ENCODE measurements at regions not wholly inside any gene's neighbourhood (a gene's known extent, or its start where the extent isn't known, plus 50 kb on each side); places are given as distances from the start of the nearest gene placed in this dataset.

GRCh38 chr13:97136418-97136817 lies 85.7 kb upstream of the MBNL2 start:
- WGBS (ENCODE audit: extremely low coverage, insufficient read length, low lambda C conversion rate): no CpG with 5 or more reads among the region's 3 CpGs
- no peaks in the 10 kb centered on the region for H3K27me3 ChIP-seq (ENCODE audit: insufficient read depth, low read length)
- H3K27ac ChIP-seq (ENCODE audit: insufficient read length, low read depth, low read length): no peak overlapping the region
- no peak for TF ChIP-seq CTCF (conservative IDR thresholded peaks at IDR 0.05)
- H3K79me2 ChIP-seq (ENCODE audit: insufficient read depth, low read length): no peaks in the 10 kb centered on the region
- no peak overlapping the region for H4K5ac ChIP-seq (ENCODE audit: insufficient read length, low read depth, low read length)
- H2BK15ac ChIP-seq (ENCODE audit: low read depth, low read length): no peak overlapping the region
- H3K23ac ChIP-seq (ENCODE audit: insufficient read length, low read depth, low read length): no peak overlapping the region
- Mint-ChIP-seq H3K36me3 (ENCODE audit: insufficient read depth in 1 of 3, low read depth in 3 of 3) (no peaks in the 10 kb centered on the region), H3K27ac (no peak overlapping the region), H3K9me3 (no peaks in the 10 kb centered on the region), H3K27me3 (ENCODE audit: low read depth) (peaks cover 84% of the 10 kb centered on the region), H3K4me1 (peaks cover 5 to 10% of the 10 kb centered on the region in 2 experiments), H3K4me3 (no peak overlapping the region)
- no peaks in the 10 kb centered on the region for H3K79me1 ChIP-seq (ENCODE audit: insufficient read depth, low read depth, low read length, poor library complexity, severe bottlenecking)
- no peak overlapping the region for H3K14ac ChIP-seq (ENCODE audit: insufficient read depth, low read length)
- H3K23me2 ChIP-seq (ENCODE audit: insufficient read length, low read depth, low read length, poor library complexity, severe bottlenecking): no peaks in the 10 kb centered on the region
- peaks cover under 1% of the 10 kb centered on the region; the same call in 1 of the 2 replicates for H3K4me1 ChIP-seq (ENCODE audit: insufficient read depth, low read length)
- H3K4me2 ChIP-seq (ENCODE audit: insufficient read depth, insufficient read length, low read length): no peak overlapping the region
- H3K4ac ChIP-seq (ENCODE audit: low read depth, low read length): no peak overlapping the region
- H3K9me3 ChIP-seq (ENCODE audit: control insufficient read depth, low read depth, low read length): no peaks in the 10 kb centered on the region
- H2BK5ac ChIP-seq (ENCODE audit: insufficient read length, low read length): no peak overlapping the region
- no peak overlapping the region for H3T11ph ChIP-seq (ENCODE audit: low read length)
- H3K18ac ChIP-seq (ENCODE audit: insufficient read length, low read depth, low read length): no peak overlapping the region
- H4K91ac ChIP-seq (ENCODE audit: insufficient read length, low read depth, low read length): no peak overlapping the region
- no peak overlapping the region for H2BK20ac ChIP-seq (ENCODE audit: low read depth, low read length, poor library complexity, severe bottlenecking)
- H2BK12ac ChIP-seq (ENCODE audit: insufficient read length, low read depth, low read length): no peak overlapping the region
- no peak overlapping the region for H2AK5ac ChIP-seq (ENCODE audit: insufficient read length, low read length)
- H2BK120ac ChIP-seq (ENCODE audit: low read depth, low read length, poor library complexity, severe bottlenecking): no peak overlapping the region
- H4K20me1 ChIP-seq (ENCODE audit: control insufficient read depth, insufficient read depth, insufficient read length): no peaks in the 10 kb centered on the region
- no peak overlapping the region for H4K8ac ChIP-seq (replicated peaks; ENCODE audit: insufficient read length, low read depth, low read length)
- H2AFZ ChIP-seq (ENCODE audit: low read length): no peak overlapping the region
- H3K9ac ChIP-seq (ENCODE audit: extremely low read depth, insufficient read length, low read length): no peak overlapping the region
- no peak overlapping the region for H3K56ac ChIP-seq (ENCODE audit: insufficient read length, low read depth, low read length)
- no peak for DNase-seq

Measured in H9 (cell line).